ENCODE measurements at regions not wholly inside any gene's neighbourhood (a gene's known extent, or its start where the extent isn't known, plus 50 kb on each side); places are given as distances from the start of the nearest gene placed in this dataset.
"Not testable (repeated sequence)": the region's sequence is repeated elsewhere in the genome, so short reads cannot be mapped to it uniquely, and the experiment has no call there.

- TF ChIP-seq CTCF, POLR2AphosphoS5, POLR2A, EP300 (IDR thresholded peaks at IDR 0.05): not testable (repeated sequence)
Measured at GRCh38 chr17:30726310-30726709, 98.2 kb downstream of the CRLF3 start.

Data from stomach (tissue), 4 donors.